HG02642 (cell line): ENCODE measurements at regions not wholly inside any gene's neighbourhood (a gene's known extent, or its start where the extent isn't known, plus 50 kb on each side); places are given as distances from the start of the nearest gene placed in this dataset.

Experiments
- ATAC-seq: cut with Tn5 transposase; IDR thresholded peaks from one replicate; pipeline ENCODE4 v1.9.1; 2021; ENCODE audit warnings: mild to moderate bottlenecking; ENCODE audit not compliant: unreplicated experiment, poor library complexity

GRCh38 chr1:29836651-29837646 is 600.6 kb downstream of the PTPRU start:
- ATAC-seq = no peak

- no peak for ATAC-seq
Measured at GRCh38 chr1:29835874-29836273, 599.6 kb downstream of the PTPRU start.

- ATAC-seq = no peak
Measured at GRCh38 chr1:29835406-29835805, 599.1 kb downstream of the PTPRU start.

GRCh38 chr1:29833581-29833980 is 597.3 kb downstream of the PTPRU start:
- no peak for ATAC-seq

- no peak for ATAC-seq
Measured at GRCh38 chr1:29832936-29833335, 596.6 kb downstream of the PTPRU start.

- ATAC-seq = no peak
Measured at GRCh38 chr1:29832471-29832870, 596.1 kb downstream of the PTPRU start.

- ATAC-seq = no peak
Measured at GRCh38 chr1:29831500-29832117, 595.3 kb downstream of the PTPRU start.

GRCh38 chr1:29830916-29831315 is 594.6 kb downstream of the PTPRU start:
- ATAC-seq = no peak

- ATAC-seq = no peak
Measured at GRCh38 chr1:29830383-29830782, 594.1 kb downstream of the PTPRU start.

- no peak for ATAC-seq
Measured at GRCh38 chr1:29829448-29830344, 593.4 kb downstream of the PTPRU start.

GRCh38 chr1:29828526-29829447 is 592.5 kb downstream of the PTPRU start:
- no peak for ATAC-seq

GRCh38 chr1:29827801-29828525 is 591.6 kb downstream of the PTPRU start:
- ATAC-seq = no peak

- no peak for ATAC-seq
Measured at GRCh38 chr1:29827237-29827750, 591.0 kb downstream of the PTPRU start.

GRCh38 chr1:29826646-29827045 is 590.3 kb downstream of the PTPRU start:
- ATAC-seq = no peak

GRCh38 chr1:29825941-29826415 is 589.7 kb downstream of the PTPRU start:
- no peak for ATAC-seq

GRCh38 chr1:29825274-29825940 is 589.1 kb downstream of the PTPRU start:
- ATAC-seq = no peak

GRCh38 chr1:29824511-29825273 is 588.4 kb downstream of the PTPRU start:
- ATAC-seq = no peak
